SK-N-MC (cell line): ENCODE measurements at regions not wholly inside any gene's neighbourhood (a gene's known extent, or its start where the extent isn't known, plus 50 kb on each side); places are given as distances from the start of the nearest gene placed in this dataset.

Experiments
- EZH2 ChIP-seq: fragments of 200-600 bp; sonication (generic); IDR thresholded peaks from one replicate; pipeline ENCODE4 v1.6.1; 2017; ENCODE audit warnings: antibody characterized with exemption
- FOXP2 ChIP-seq: optimal IDR thresholded peaks from 2 replicates; pipeline ENCODE3; 2011; ENCODE audit warnings: mild to moderate bottlenecking, moderate library complexity; ENCODE audit not compliant: insufficient read depth; ENCODE audit errors: extremely low read length, control extremely low read depth
- POLR2AphosphoS5 ChIP-seq: IDR thresholded peaks from 2 replicates; pipeline ENCODE4 v1.6.1; 2012; ENCODE audit warnings: mild to moderate bottlenecking, low read depth, low read length, borderline replicate concordance

DNA sequence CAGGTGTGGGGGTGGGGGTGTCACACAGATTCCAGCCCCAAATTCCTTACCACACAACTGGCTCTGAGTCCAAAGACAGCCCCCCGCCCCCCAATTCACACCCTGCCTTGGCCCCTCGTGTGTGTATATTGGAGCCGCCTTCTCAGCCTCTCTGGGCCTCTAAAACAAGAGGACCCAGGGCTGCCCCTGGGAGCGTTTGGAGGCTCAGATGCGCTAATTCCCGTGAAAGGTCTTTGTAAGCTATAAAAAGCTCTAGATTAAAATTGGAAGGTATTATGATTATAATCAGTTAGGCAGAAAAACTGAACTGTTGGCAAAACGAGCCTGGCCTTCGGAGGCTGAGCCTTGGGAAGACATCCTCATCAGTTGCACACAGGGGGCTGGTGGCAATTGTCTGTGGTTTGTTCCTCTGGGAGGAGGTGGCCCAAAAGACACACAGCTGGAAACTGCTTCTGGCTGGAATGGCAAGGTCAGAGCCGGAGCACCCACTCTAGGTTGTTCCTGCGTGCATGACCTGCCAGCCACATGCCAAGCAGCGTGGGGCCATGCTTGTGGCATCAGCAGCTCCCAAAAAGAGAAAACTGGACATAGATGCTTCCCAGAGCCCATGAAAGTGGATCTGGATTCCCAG lies 118.5 kb downstream of the PHETA1 start:
- TF ChIP-seq POLR2AphosphoS5, result no peak
- TF ChIP-seq EZH2, result no peak
- TF ChIP-seq FOXP2, result no peak
